PC-3 (cell line): ENCODE measurements at regions not wholly inside any gene's neighbourhood (a gene's known extent, or its start where the extent isn't known, plus 50 kb on each side); places are given as distances from the start of the nearest gene placed in this dataset.

Experiments used
- ATAC-seq: fragments of 200-7000 bp; cut with Tn5 transposase; 2 replicates; pipeline ENCODE4 v1.9.1; 2020; ENCODE audit warnings: mild to moderate bottlenecking, moderate library complexity
- BruUV-seq: library from RNA; stranded (reverse); fragments of 400-500 nt; replicated peaks from 2 replicates; lab custom pipeline; 2021; lab: Mats Ljungman, UMichigan
- CTCF ChIA-PET: fragments of 300-600 bp; sonication (Branson Sonifier 250); formaldehyde crosslinking; loops from one replicate; lab custom pipeline; 2022; ENCODE audit warnings: antibody characterized with exemption; lab: Charles Lee
- POLR2A ChIA-PET: fragments of 300-600 bp; sonication (Branson Sonifier 250); formaldehyde crosslinking; loops from one replicate; lab custom pipeline; 2022; ENCODE audit warnings: antibody characterized with exemption; ENCODE audit not compliant: unreplicated experiment; lab: Charles Lee
- DNase-seq: peaks from one replicate; pipeline ENCODE4 v3.0.0-alpha.2; 2015
- H2AFZ ChIP-seq: fragments of 300-600 bp; sonication (generic); 2 replicates; pipeline ENCODE4 v1.6.0; 2016; ENCODE audit warnings: antibody characterized with exemption, low read length
- H3F3A ChIP-seq: fragments of 300-600 bp; sonication (generic); one replicate; pipeline ENCODE4 v1.6.0; 2017; ENCODE audit warnings: antibody characterized with exemption, low read length, control low read depth, mild to moderate bottlenecking; ENCODE audit not compliant: unreplicated experiment
- H3K27ac ChIP-seq: fragments of 300-600 bp; sonication (generic); 2 replicates; pipeline ENCODE4 v1.5.1; 2016; ENCODE audit warnings: mild to moderate bottlenecking, low read length
- H3K27me3 ChIP-seq: fragments of 300-600 bp; sonication (generic); 2 replicates; pipeline ENCODE4 v1.6.1; 2016; ENCODE audit warnings: low read length, mixed read lengths
- H3K36me3 ChIP-seq: fragments of 300-600 bp; sonication (generic); 2 replicates; pipeline ENCODE4 v1.6.1; 2016; ENCODE audit warnings: low read depth, mixed run types, low read length, mixed read lengths
- H3K4me1 ChIP-seq: fragments of 300-600 bp; sonication (generic); 2 replicates; pipeline ENCODE4 v1.5.1; 2016; ENCODE audit warnings: low read length; ENCODE audit not compliant: insufficient read depth
- H3K4me2 ChIP-seq: fragments of 300-600 bp; sonication (generic); 2 replicates; pipeline ENCODE4 v1.6.0; 2016; ENCODE audit warnings: low read length
- H3K4me3 ChIP-seq: fragments of 300-600 bp; sonication (generic); 2 replicates; pipeline ENCODE4 v1.5.1; 2016; ENCODE audit warnings: mild to moderate bottlenecking, low read length, mixed read lengths
- H3K79me2 ChIP-seq: fragments of 300-600 bp; sonication (generic); 2 replicates; pipeline ENCODE4 v1.6.1; 2017; ENCODE audit warnings: low read length, mixed read lengths
- H3K9ac ChIP-seq: fragments of 300-600 bp; sonication (generic); 2 replicates; pipeline ENCODE4 v1.6.0; 2016; ENCODE audit warnings: mild to moderate bottlenecking, low read length
- H3K9me2 ChIP-seq: fragments of 300-600 bp; sonication (generic); replicated peaks from 2 replicates; pipeline ENCODE4 v1.6.1; 2016; ENCODE audit warnings: mixed run types, low read length, mixed read lengths
- H3K9me3 ChIP-seq: fragments of 300-600 bp; sonication (generic); 2 replicates; pipeline ENCODE4 v1.6.1; 2016; ENCODE audit warnings: low read length, mixed read lengths
- H4K20me1 ChIP-seq: fragments of 300-600 bp; sonication (generic); 2 replicates; pipeline ENCODE4 v1.6.1; 2016; ENCODE audit warnings: low read length, mixed read lengths
- CTCF ChIP-seq: fragments of 300-600 bp; sonication (generic); conservative IDR thresholded peaks from 2 replicates; pipeline ENCODE4 v1.5.1; 2017; ENCODE audit warnings: antibody characterized with exemption, low read depth, mild to moderate bottlenecking, low read length
- EZH2 ChIP-seq: fragments of 300-600 bp; sonication (generic); IDR thresholded peaks from one replicate; pipeline ENCODE4 v1.6.1; 2017; ENCODE audit warnings: antibody characterized with exemption, mild to moderate bottlenecking, low read length; ENCODE audit not compliant: unreplicated experiment
- EZH2phosphoT487 ChIP-seq: fragments of 300-600 bp; sonication (generic); IDR thresholded peaks from 2 replicates; pipeline ENCODE4 v1.6.1; 2018; ENCODE audit warnings: mild to moderate bottlenecking, antibody characterized with exemption, low read length, borderline replicate concordance
- intact Hi-C: fragments of 100-400 bp; cut with micrococcal nuclease; formaldehyde crosslinking; loops from 2 replicates; pipeline ENCODE4 v1.9.0; 2023

- H3K36me3 ChIP-seq = no peaks in the 10 kb centered on the region
- no peaks in the 10 kb centered on the region for H4K20me1 ChIP-seq
- peaks cover 64% of the 10 kb centered on the region for H3K27me3 ChIP-seq
- ATAC-seq = no peak
- POLR2A ChIA-PET = no interaction called here
- H3F3A ChIP-seq = no peaks in the 10 kb centered on the region
- TF ChIP-seq EZH2 (no peak), CTCF (no peak), EZH2phosphoT487 (no peak)
- intact Hi-C loops = no loop called here
- H3K27ac ChIP-seq = no peak overlapping the region
- BruUV-seq = no TSS peak
- no peaks in the 10 kb centered on the region for H3K79me2 ChIP-seq
- H3K4me1 ChIP-seq = no peaks in the 10 kb centered on the region
- H3K4me2 ChIP-seq = no peak overlapping the region
- H3K9ac ChIP-seq = no peak overlapping the region
- no peak overlapping the region for H2AFZ ChIP-seq
- DNase-seq = no peak
- no peaks in the 10 kb centered on the region for H3K9me3 ChIP-seq
- no peak overlapping the region for H3K4me3 ChIP-seq
- no peaks in the 10 kb centered on the region for H3K9me2 ChIP-seq
- CTCF ChIA-PET = no interaction called here
Measured at GRCh38 chr4:54359919-54360650, 131.0 kb downstream of the PDGFRA start.

GRCh38 chr4:54363037-54363436, 133.9 kb downstream of the PDGFRA start:
- intact Hi-C loops = no loop called here
- no peak overlapping the region for H3K4me2 ChIP-seq
- no TSS peak for BruUV-seq

More at GRCh38 chr4:54363037-54363436, 133.9 kb downstream of the PDGFRA start:
- Histone ChIP-seq H4K20me1 (no peaks in the 10 kb centered on the region), H3K4me1 (no peaks in the 10 kb centered on the region), H3K27me3 (peaks cover 51% of the 10 kb centered on the region), H3K79me2 (no peaks in the 10 kb centered on the region), H3K9ac (no peak overlapping the region), H3K4me3 (no peak overlapping the region), H2AFZ (no peak overlapping the region), H3K9me3 (no peaks in the 10 kb centered on the region), H3K27ac (no peak overlapping the region), H3K36me3 (no peaks in the 10 kb centered on the region), H3F3A (no peaks in the 10 kb centered on the region), H3K9me2 (no peaks in the 10 kb centered on the region)
- POLR2A ChIA-PET = no interaction called here
- DNase-seq = peak; percentile 42
- TF ChIP-seq CTCF (no peak), EZH2 (no peak), EZH2phosphoT487 (no peak)
- no peak for ATAC-seq
- CTCF ChIA-PET = no interaction called here
